ENCODE measurements at regions not wholly inside any gene's neighbourhood (a gene's known extent, or its start where the extent isn't known, plus 50 kb on each side); places are given as distances from the start of the nearest gene placed in this dataset.
A peak's percentile ranks its signal among the peaks of the same experiment; 100 is the strongest.
"Not testable (repeated sequence)": the region's sequence is repeated elsewhere in the genome, so short reads cannot be mapped to it uniquely, and the experiment has no call there.

DNA sequence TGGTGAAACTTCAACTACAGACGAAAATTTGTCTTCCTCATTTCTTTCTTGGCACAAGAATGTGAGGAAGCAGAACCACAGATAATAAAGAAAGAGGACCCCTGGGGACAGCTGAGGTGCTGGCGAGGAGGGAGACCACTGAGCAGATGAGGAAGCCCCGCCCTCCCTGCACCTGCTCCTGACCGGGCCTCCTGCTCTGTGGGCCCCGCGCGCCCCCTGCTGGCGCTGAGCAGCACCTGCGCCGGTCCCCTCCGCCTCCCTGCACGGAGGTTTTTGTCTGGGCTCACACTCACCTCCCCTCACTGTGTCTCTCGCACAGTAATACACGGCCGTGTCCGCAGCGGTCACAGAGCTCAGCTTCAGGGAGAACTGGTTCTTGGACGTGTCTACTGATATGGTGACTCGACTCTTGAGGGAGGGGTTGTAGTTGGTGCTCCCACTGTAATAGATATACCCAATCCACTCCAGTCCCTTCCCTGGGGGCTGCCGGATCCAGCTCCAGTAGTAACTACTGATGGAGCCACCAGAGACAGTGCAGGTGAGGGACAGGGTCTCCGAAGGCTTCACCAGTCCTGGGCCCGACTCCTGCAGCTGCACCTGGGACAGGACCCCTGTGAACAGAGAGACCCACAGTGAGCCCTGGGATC is 1100.7 kb downstream of the TMEM121 start:
- TF ChIP-seq HNF4G (IDR thresholded peaks at IDR 0.05); SP1 (IDR thresholded peaks at IDR 0.05); TAF1 (conservative IDR thresholded peaks at IDR 0.05); YY1 (IDR thresholded peaks at IDR 0.05); EGR1 (IDR thresholded peaks at IDR 0.05; ENCODE audit: low read depth in 2 of 2); REST (IDR thresholded peaks at IDR 0.05); FOXA1 (IDR thresholded peaks at IDR 0.05); NR2F2 (IDR thresholded peaks at IDR 0.05): not testable (repeated sequence)
- TF ChIP-seq, protein P1, sequence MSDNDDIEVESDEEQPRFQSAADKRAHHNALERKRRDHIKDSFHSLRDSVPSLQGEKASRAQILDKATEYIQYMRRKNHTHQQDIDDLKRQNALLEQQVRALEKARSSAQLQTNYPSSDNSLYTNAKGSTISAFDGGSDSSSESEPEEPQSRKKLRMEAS (IDR thresholded peaks at IDR 0.05): not testable (repeated sequence)
- TF ChIP-seq, protein P2, sequence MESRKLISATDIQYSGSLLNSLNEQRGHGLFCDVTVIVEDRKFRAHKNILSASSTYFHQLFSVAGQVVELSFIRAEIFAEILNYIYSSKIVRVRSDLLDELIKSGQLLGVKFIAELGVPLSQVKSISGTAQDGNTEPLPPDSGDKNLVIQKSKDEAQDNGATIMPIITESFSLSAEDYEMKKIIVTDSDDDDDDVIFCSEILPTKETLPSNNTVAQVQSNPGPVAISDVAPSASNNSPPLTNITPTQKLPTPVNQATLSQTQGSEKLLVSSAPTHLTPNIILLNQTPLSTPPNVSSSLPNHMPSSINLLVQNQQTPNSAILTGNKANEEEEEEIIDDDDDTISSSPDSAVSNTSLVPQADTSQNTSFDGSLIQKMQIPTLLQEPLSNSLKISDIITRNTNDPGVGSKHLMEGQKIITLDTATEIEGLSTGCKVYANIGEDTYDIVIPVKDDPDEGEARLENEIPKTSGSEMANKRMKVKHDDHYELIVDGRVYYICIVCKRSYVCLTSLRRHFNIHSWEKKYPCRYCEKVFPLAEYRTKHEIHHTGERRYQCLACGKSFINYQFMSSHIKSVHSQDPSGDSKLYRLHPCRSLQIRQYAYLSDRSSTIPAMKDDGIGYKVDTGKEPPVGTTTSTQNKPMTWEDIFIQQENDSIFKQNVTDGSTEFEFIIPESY (IDR thresholded peaks at IDR 0.05): not testable (repeated sequence)
- peak; percentile 40 for TF ChIP-seq CTCF (IDR thresholded peaks at IDR 0.05; ENCODE audit: low read depth, low read length, missing input control)
- TF ChIP-seq RAD21 (IDR thresholded peaks at IDR 0.05): peak in 1 of 2 donors; percentile 42
- TF ChIP-seq, protein P3, sequence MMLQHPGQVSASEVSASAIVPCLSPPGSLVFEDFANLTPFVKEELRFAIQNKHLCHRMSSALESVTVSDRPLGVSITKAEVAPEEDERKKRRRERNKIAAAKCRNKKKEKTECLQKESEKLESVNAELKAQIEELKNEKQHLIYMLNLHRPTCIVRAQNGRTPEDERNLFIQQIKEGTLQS (IDR thresholded peaks at IDR 0.05): not testable (repeated sequence)
